Peyer's patch (tissue), 4 donors: ENCODE measurements at regions not wholly inside any gene's neighbourhood (a gene's known extent, or its start where the extent isn't known, plus 50 kb on each side); places are given as distances from the start of the nearest gene placed in this dataset.
"Not testable (repeated sequence)": the region's sequence is repeated elsewhere in the genome, so short reads cannot be mapped to it uniquely, and the experiment has no call there.

Source experiments
- CTCF ChIP-seq, 6 experiments: fragments of 450-650 bp in 4 of 6; fragments of 200-600 bp in 2 of 6; sonication (generic) in 1 of 6; IDR thresholded peaks; one replicate each; pipeline ENCODE4 v1.5.1; 2017 to 2019; ENCODE audit warnings: antibody characterized with exemption in 6 of 6, mild to moderate bottlenecking in 3 of 6, moderate library complexity in 1 of 6
- POLR2A ChIP-seq, 2 donors: fragments of 450-650 bp; IDR thresholded peaks; one replicate each; pipeline ENCODE4 v1.5.1; 2017; ENCODE audit warnings: antibody characterized with exemption in 2 of 2, mild to moderate bottlenecking in 2 of 2, moderate library complexity in 2 of 2

GRCh38 chr1:120356170-120356569 is 58.7 kb upstream of the NBPF8 start:
- TF ChIP-seq POLR2A (IDR thresholded peaks at IDR 0.05): not testable (repeated sequence)
- TF ChIP-seq CTCF (IDR thresholded peaks at IDR 0.05): peak in 1 of 6 experiments; percentile 14
